A673 (cell line): ENCODE measurements at regions not wholly inside any gene's neighbourhood (a gene's known extent, or its start where the extent isn't known, plus 50 kb on each side); places are given as distances from the start of the nearest gene placed in this dataset.

Source experiments
- BruUV-seq: library from RNA; stranded (reverse); fragments of 400-500 nt; replicated peaks from 2 replicates; lab custom pipeline; 2021; lab: Mats Ljungman, UMichigan
- CTCF ChIA-PET: fragments of 300-600 bp; sonication (Branson Sonifier 250); formaldehyde crosslinking; loops from one replicate; lab custom pipeline; 2022; ENCODE audit warnings: antibody characterized with exemption; lab: Charles Lee
- POLR2A ChIA-PET: fragments of 300-600 bp; sonication (Branson Sonifier 250); formaldehyde crosslinking; loops from one replicate; lab custom pipeline; 2022; ENCODE audit warnings: antibody characterized with exemption; ENCODE audit not compliant: low non-redundant PET; lab: Charles Lee
- DNase-seq: peaks from one replicate; pipeline ENCODE4 v3.0.0-alpha.2; 2015; ENCODE audit warnings: low spot score
- H3K27ac ChIP-seq: fragments of 200-600 bp; sonication (generic); 2 replicates; pipeline ENCODE4 v1.5.1; 2016; ENCODE audit warnings: mixed run types, low read depth, mild to moderate bottlenecking, mixed read lengths, antibody characterized with exemption, low read length; ENCODE audit not compliant: poor library complexity, severe bottlenecking
- H3K27me3 ChIP-seq: fragments of 200-600 bp; sonication (generic); replicated peaks from 2 replicates; pipeline ENCODE4 v1.6.1; 2017; ENCODE audit warnings: mixed run types, low read depth, mild to moderate bottlenecking, mixed read lengths, antibody characterized with exemption, low read length; ENCODE audit not compliant: insufficient read depth, poor library complexity
- H3K36me3 ChIP-seq: fragments of 200-600 bp; sonication (generic); 2 replicates; pipeline ENCODE4 v1.6.1; 2016; ENCODE audit warnings: mixed run types, mild to moderate bottlenecking, mixed read lengths, antibody characterized with exemption, low read length; ENCODE audit not compliant: insufficient read depth, poor library complexity, severe bottlenecking
- H3K4me1 ChIP-seq: fragments of 200-600 bp; sonication (generic); 2 replicates; pipeline ENCODE4 v1.6.1; 2017; ENCODE audit warnings: mixed run types, mild to moderate bottlenecking, mixed read lengths, antibody characterized with exemption, low read length; ENCODE audit not compliant: insufficient read depth, poor library complexity, severe bottlenecking
- H3K4me3 ChIP-seq: fragments of 200-600 bp; sonication (generic); 2 replicates; pipeline ENCODE4 v1.5.1; 2016; ENCODE audit warnings: low read depth, mixed run types, mild to moderate bottlenecking, mixed read lengths, low read length; ENCODE audit not compliant: poor library complexity, severe bottlenecking
- H3K9me3 ChIP-seq: fragments of 200-600 bp; sonication (generic); 2 replicates; pipeline ENCODE4 v1.6.1; 2016; ENCODE audit warnings: mixed run types, low read depth, mild to moderate bottlenecking, mixed read lengths, antibody characterized with exemption, low read length; ENCODE audit not compliant: poor library complexity, severe bottlenecking
- CTCF ChIP-seq: fragments of 300-800, 200-600 bp; sonication (generic); conservative IDR thresholded peaks from 2 replicates; pipeline ENCODE4 v1.5.1; 2017; ENCODE audit warnings: low read depth, mild to moderate bottlenecking, antibody characterized with exemption, low read length, moderate library complexity, mixed read lengths
- EZH2 ChIP-seq: fragments of 200-600 bp; sonication (generic); IDR thresholded peaks from 2 replicates; pipeline ENCODE4 v1.6.1; 2017; ENCODE audit warnings: borderline replicate concordance, low read depth, mild to moderate bottlenecking, mixed read lengths, antibody characterized with exemption, low read length; ENCODE audit not compliant: poor library complexity, severe bottlenecking
- intact Hi-C: fragments of 100-400 bp; cut with micrococcal nuclease; formaldehyde crosslinking; loops from one replicate; pipeline ENCODE4 v1.10.0; 2022; ENCODE audit not compliant: unreplicated experiment

GRCh38 chrX:46029777-46030176 is 515.4 kb downstream of the ZNF674 start:
- no peaks in the 10 kb centered on the region for H3K9me3 ChIP-seq
- peaks cover 24% of the 10 kb centered on the region for H3K4me1 ChIP-seq
- TF ChIP-seq EZH2 = no peak
- TF ChIP-seq CTCF = no peak
- no peak overlapping the region for H3K27ac ChIP-seq
- H3K36me3 ChIP-seq = no peaks in the 10 kb centered on the region
- no TSS peak for BruUV-seq
- peak; percentile 10 for DNase-seq
- ChIA-PET POLR2A (no interaction called here), CTCF (no interaction called here)
- intact Hi-C loops = no loop called here
- no peak overlapping the region for H3K4me3 ChIP-seq
- no peaks in the 10 kb centered on the region for H3K27me3 ChIP-seq

DNA sequence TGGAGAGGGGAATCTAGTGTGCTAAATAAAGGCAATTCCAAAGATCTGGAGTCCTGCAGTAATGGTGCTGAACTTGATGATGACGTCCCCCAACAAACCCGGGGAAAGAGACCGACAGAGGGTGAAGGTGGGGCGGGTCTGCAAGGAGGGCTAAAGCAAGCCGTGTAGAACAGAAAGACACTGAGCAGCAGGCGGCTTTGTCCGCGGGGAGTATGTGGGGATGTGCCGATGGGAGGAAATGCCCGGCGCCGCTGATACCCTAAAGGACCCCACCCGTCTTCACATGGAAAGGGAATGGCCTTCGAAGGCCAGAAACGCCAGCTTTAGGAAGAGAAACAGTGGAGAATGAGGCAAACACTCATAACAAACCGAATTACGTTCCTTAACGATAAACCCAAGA is 528.9 kb downstream of the ZNF674 start:
- Histone ChIP-seq H3K27ac (no peak overlapping the region), H3K36me3 (no peaks in the 10 kb centered on the region), H3K4me1 (no peaks in the 10 kb centered on the region), H3K4me3 (no peak overlapping the region), H3K9me3 (no peaks in the 10 kb centered on the region), H3K27me3 (no peaks in the 10 kb centered on the region)
- ChIA-PET POLR2A (no interaction called here), CTCF (no interaction called here)
- intact Hi-C loops = no loop called here
- DNase-seq = no peak
- no TSS peak for BruUV-seq
- TF ChIP-seq CTCF (no peak), EZH2 (no peak)

DNA sequence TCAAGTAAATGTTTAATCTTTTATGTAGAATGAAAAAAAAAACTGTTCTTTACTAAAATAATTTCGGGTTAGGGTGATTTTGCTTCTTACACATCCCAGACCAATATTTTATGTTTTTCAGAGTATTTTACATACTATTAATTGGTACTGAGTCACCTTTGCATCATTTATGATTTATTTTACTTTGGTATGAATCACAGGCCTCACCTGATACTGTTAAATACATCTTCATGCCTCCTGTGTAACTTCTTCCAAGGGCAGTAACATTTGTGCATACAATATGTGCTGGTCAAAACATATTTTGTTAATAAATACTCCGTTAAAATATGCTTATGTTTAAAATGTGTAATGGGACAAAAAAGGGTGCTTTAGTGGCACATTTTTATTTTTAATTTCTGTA is 529.6 kb downstream of the ZNF674 start:
- CTCF ChIA-PET = no interaction called here
- POLR2A ChIA-PET = no interaction called here
- intact Hi-C loops = no loop called here
- TF ChIP-seq EZH2 = no peak
- TF ChIP-seq CTCF = no peak
- H3K27me3 ChIP-seq = no peaks in the 10 kb centered on the region
- DNase-seq = no peak
- no peaks in the 10 kb centered on the region for H3K36me3 ChIP-seq
- no TSS peak for BruUV-seq
- H3K9me3 ChIP-seq = no peaks in the 10 kb centered on the region
- no peaks in the 10 kb centered on the region for H3K4me1 ChIP-seq
- H3K27ac ChIP-seq = no peak overlapping the region
- no peak overlapping the region for H3K4me3 ChIP-seq
